PC-9 (cell line): ENCODE measurements at regions not wholly inside any gene's neighbourhood (a gene's known extent, or its start where the extent isn't known, plus 50 kb on each side); places are given as distances from the start of the nearest gene placed in this dataset.

Experiments used
- BruUV-seq: library from RNA; stranded (reverse); fragments of 400-500 nt; replicated peaks from 2 replicates; lab custom pipeline; 2021; lab: Mats Ljungman, UMichigan
- CTCF ChIA-PET: fragments of 300-600 bp; sonication (Branson Sonifier 250); formaldehyde crosslinking; loops from one replicate; lab custom pipeline; 2022; ENCODE audit warnings: antibody characterized with exemption; lab: Charles Lee
- POLR2A ChIA-PET: fragments of 300-600 bp; sonication (Branson Sonifier 250); formaldehyde crosslinking; loops from one replicate; lab custom pipeline; 2022; ENCODE audit warnings: antibody characterized with exemption; ENCODE audit not compliant: unreplicated experiment; lab: Charles Lee
- DNase-seq, 2 experiments: peaks; one replicate each; pipeline versions ENCODE4 v3.0.0 to v3.0.0-alpha.2; 2015 to 2022; ENCODE audit warnings: mixed read lengths in 1 of 2
- H2AFZ ChIP-seq: fragments of 200-600 bp; sonication (generic); 2 replicates; pipeline ENCODE4 v1.8.1; 2017; ENCODE audit warnings: antibody characterized with exemption
- H3F3A ChIP-seq: fragments of 200-600 bp; sonication (generic); 2 replicates; pipeline ENCODE4 v1.8.1; 2017; ENCODE audit warnings: antibody characterized with exemption, mild to moderate bottlenecking, low read depth; ENCODE audit not compliant: insufficient read depth
- H3K27ac ChIP-seq: fragments of 200-600 bp; sonication (generic); 2 replicates; pipeline ENCODE4 v1.6.1; 2016; ENCODE audit warnings: mixed run types
- H3K27me3 ChIP-seq: fragments of 200-600 bp; sonication (generic); 2 replicates; pipeline ENCODE4 v1.6.1; 2016; ENCODE audit warnings: low read depth, mixed run types; ENCODE audit not compliant: insufficient read depth
- H3K36me3 ChIP-seq: fragments of 200-600 bp; sonication (generic); 2 replicates; pipeline ENCODE4 v1.6.1; 2016; ENCODE audit warnings: low read depth, mixed run types
- H3K4me1 ChIP-seq: fragments of 200-600 bp; sonication (generic); replicated peaks from 2 replicates; pipeline ENCODE4 v1.6.1; 2016; ENCODE audit warnings: mixed run types; ENCODE audit not compliant: insufficient read depth
- H3K4me2 ChIP-seq: fragments of 200-600 bp; sonication (generic); 2 replicates; pipeline ENCODE4 v1.6.1; 2017; ENCODE audit warnings: mixed run types
- H3K4me3 ChIP-seq: fragments of 200-600 bp; sonication (generic); 2 replicates; pipeline ENCODE4 v1.6.1; 2016; ENCODE audit warnings: mixed run types
- H3K79me2 ChIP-seq: fragments of 200-600 bp; sonication (generic); 2 replicates; pipeline ENCODE4 v1.6.1; 2017; ENCODE audit warnings: low read depth, mixed run types
- H3K9me2 ChIP-seq: fragments of 200-600 bp; sonication (generic); 2 replicates; pipeline ENCODE4 v1.8.1; 2017; ENCODE audit warnings: mild to moderate bottlenecking; ENCODE audit not compliant: insufficient read depth
- H3K9me3 ChIP-seq: fragments of 200-600 bp; sonication (generic); 2 replicates; pipeline ENCODE4 v1.8.1; 2016; ENCODE audit warnings: low read depth; ENCODE audit not compliant: insufficient read depth
- H4K20me1 ChIP-seq: fragments of 200-600 bp; sonication (generic); 2 replicates; pipeline ENCODE4 v1.8.1; 2017; ENCODE audit not compliant: insufficient read depth
- EZH2 ChIP-seq: fragments of 200-600 bp; sonication (generic); IDR thresholded peaks from 2 replicates; pipeline ENCODE4 v1.8.0; 2017; ENCODE audit warnings: antibody characterized with exemption, low read depth
- intact Hi-C: fragments of 100-400 bp; cut with micrococcal nuclease; formaldehyde crosslinking; loops from one replicate; pipeline ENCODE4 v1.10.0; 2022; ENCODE audit not compliant: unreplicated experiment
- TF ChIP-seq, protein P1 (sequence below): fragments of 200-600 bp; sonication (generic); conservative IDR thresholded peaks from 2 replicates; pipeline ENCODE4 v1.6.1; 2017; ENCODE audit warnings: mixed run types, antibody characterized with exemption, mild to moderate bottlenecking, moderate library complexity

DNA sequence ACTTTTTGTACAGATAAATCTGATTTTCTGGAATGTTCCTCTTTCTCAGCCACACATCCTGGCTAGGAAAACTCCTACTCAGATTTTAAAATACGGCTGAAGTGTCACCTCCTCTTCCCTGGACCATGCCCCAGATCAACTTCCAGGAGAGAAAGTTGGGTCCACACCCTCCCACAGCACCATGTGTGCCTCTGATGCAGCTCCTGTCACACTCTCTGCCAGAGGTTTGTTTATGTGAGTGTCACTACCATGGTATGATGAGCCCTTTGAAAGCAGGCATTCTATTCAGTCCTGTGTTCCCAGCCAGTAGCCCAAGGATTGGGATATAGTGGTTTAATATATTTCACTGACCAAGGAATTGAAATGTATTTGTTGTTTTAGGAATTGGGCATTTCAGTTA lies 287.2 kb upstream of the ATP2B1 start:
- Histone ChIP-seq H2AFZ (no peak overlapping the region), H4K20me1 (no peaks in the 10 kb centered on the region), H3K27me3 (no peaks in the 10 kb centered on the region), H3K36me3 (no peaks in the 10 kb centered on the region), H3K27ac (no peak overlapping the region), H3K79me2 (no peaks in the 10 kb centered on the region), H3K4me1 (no peaks in the 10 kb centered on the region), H3K4me3 (no peak overlapping the region), H3K4me2 (no peak overlapping the region), H3K9me2 (no peaks in the 10 kb centered on the region; the same call in 1 of the 2 replicates), H3K9me3 (peaks cover 17% of the 10 kb centered on the region), H3F3A (no peaks in the 10 kb centered on the region)
- no peak for TF ChIP-seq EZH2
- TF ChIP-seq, protein P1, sequence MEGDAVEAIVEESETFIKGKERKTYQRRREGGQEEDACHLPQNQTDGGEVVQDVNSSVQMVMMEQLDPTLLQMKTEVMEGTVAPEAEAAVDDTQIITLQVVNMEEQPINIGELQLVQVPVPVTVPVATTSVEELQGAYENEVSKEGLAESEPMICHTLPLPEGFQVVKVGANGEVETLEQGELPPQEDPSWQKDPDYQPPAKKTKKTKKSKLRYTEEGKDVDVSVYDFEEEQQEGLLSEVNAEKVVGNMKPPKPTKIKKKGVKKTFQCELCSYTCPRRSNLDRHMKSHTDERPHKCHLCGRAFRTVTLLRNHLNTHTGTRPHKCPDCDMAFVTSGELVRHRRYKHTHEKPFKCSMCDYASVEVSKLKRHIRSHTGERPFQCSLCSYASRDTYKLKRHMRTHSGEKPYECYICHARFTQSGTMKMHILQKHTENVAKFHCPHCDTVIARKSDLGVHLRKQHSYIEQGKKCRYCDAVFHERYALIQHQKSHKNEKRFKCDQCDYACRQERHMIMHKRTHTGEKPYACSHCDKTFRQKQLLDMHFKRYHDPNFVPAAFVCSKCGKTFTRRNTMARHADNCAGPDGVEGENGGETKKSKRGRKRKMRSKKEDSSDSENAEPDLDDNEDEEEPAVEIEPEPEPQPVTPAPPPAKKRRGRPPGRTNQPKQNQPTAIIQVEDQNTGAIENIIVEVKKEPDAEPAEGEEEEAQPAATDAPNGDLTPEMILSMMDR, result no peak
- intact Hi-C loops, result no loop called here
- ChIA-PET POLR2A (no interaction called here), CTCF (no interaction called here)
- no TSS peak for BruUV-seq
- no peak for DNase-seq

DNA sequence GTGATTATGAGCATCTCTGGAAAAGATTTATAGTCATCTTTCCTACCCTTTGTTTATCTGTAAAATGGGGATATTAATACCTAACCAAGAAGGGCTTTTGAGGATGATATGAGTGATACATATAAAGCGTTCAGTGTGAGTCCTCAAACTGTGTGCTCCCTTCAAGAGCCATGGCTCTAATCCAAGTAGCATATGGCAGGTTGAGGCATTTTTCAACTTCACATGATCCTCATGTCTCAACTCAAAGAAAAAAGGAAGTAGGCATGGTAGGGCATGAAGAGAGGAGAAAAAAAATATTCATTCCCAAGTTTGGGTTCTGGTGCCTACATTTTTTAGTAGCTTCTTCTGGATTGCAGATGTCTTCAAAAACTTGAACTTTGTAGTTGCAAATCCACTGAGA lies 286.3 kb upstream of the ATP2B1 start:
- TF ChIP-seq EZH2, result no peak
- TF ChIP-seq, protein P1, result no peak
- intact Hi-C loops, result no loop called here
- no peaks in the 10 kb centered on the region for H3K36me3 ChIP-seq
- no peak overlapping the region for H3K27ac ChIP-seq
- H3K27me3 ChIP-seq, result no peaks in the 10 kb centered on the region
- no peaks in the 10 kb centered on the region for H3F3A ChIP-seq
- DNase-seq, result no peak
- peaks cover 17% of the 10 kb centered on the region for H3K9me3 ChIP-seq
- no peaks in the 10 kb centered on the region for H3K79me2 ChIP-seq
- CTCF ChIA-PET, result no interaction called here
- no peak overlapping the region for H2AFZ ChIP-seq
- no peaks in the 10 kb centered on the region for H3K4me1 ChIP-seq
- POLR2A ChIA-PET, result no interaction called here
- H3K4me2 ChIP-seq, result no peak overlapping the region
- BruUV-seq, result no TSS peak
- H3K4me3 ChIP-seq, result no peak overlapping the region
- no peaks in the 10 kb centered on the region; the same call in 1 of the 2 replicates for H3K9me2 ChIP-seq
- H4K20me1 ChIP-seq, result no peaks in the 10 kb centered on the region

DNA sequence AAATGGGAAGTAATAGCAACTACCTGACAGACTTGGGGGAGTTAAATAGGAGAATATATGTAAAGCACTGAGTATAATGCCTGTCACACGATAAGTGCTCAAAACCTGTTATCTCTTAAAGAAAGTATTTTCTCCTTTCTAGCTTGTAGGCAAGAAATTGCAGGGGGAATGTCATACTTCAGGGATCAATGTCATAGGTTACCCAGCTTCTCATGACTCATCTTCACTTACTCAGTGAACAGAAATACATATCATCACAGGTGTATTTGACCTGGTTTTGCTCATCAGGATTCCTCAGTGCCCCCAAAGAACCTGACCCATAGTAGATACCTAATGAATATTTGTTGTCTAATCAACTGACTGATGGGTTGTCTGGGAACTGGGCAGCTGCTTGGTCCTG lies 285.0 kb upstream of the ATP2B1 start:
- Histone ChIP-seq H4K20me1 (no peaks in the 10 kb centered on the region), H3F3A (no peaks in the 10 kb centered on the region), H3K4me2 (no peak overlapping the region), H3K27me3 (no peaks in the 10 kb centered on the region), H3K4me3 (no peak overlapping the region), H3K4me1 (no peaks in the 10 kb centered on the region), H3K36me3 (no peaks in the 10 kb centered on the region), H3K27ac (no peak overlapping the region), H3K9me2 (no peaks in the 10 kb centered on the region; the same call in 1 of the 2 replicates), H2AFZ (no peak overlapping the region), H3K9me3 (peaks cover 17% of the 10 kb centered on the region), H3K79me2 (no peaks in the 10 kb centered on the region)
- intact Hi-C loops, result no loop called here
- DNase-seq, result no peak
- TF ChIP-seq EZH2, result no peak
- TF ChIP-seq, protein P1, result no peak
- BruUV-seq, result no TSS peak
- ChIA-PET CTCF (no interaction called here), POLR2A (interaction anchor here (0.8 kb wide), 1 partner anchor 30 kb away, joined by 7 read pairs; no protein-coding TSS in a partner anchor)
